HepG2 (cell line): ENCODE measurements at regions not wholly inside any gene's neighbourhood (a gene's known extent, or its start where the extent isn't known, plus 50 kb on each side); places are given as distances from the start of the nearest gene placed in this dataset.

Source experiments
- CTCF ChIP-seq: sonication (generic); formaldehyde crosslinking; IDR thresholded peaks from 2 replicates; pipeline ENCODE4 v1.5.0; 2020; ENCODE audit warnings: mild to moderate bottlenecking, missing genetic modification reagents, moderate library complexity
- EP300 ChIP-seq, 3 experiments: sonication (generic) in 1 of 3; formaldehyde crosslinking in 1 of 3; IDR thresholded peaks; 2 replicates each; pipeline versions ENCODE4 v1.5.1 to v1.6.1; 2011 to 2020; ENCODE audit warnings: low read depth in 2 of 3, low read length in 2 of 3, borderline replicate concordance in 1 of 3, improper control_type of control experiment in 1 of 3, mild to moderate bottlenecking in 1 of 3, missing genetic modification reagents in 1 of 3, moderate library complexity in 1 of 3
- HBP1 ChIP-seq: IDR thresholded peaks from 2 replicates; pipeline ENCODE4 v1.6.1; 2016; ENCODE audit warnings: low read depth, control low read depth
- MXD1 ChIP-seq: sonication (generic); formaldehyde crosslinking; IDR thresholded peaks from 2 replicates; pipeline ENCODE4 v1.4.0; 2020; ENCODE audit warnings: mild to moderate bottlenecking, missing genetic modification reagents
- NR1H2 ChIP-seq: sonication (generic); formaldehyde crosslinking; IDR thresholded peaks from 2 replicates; pipeline ENCODE4 v1.8.1; 2022; ENCODE audit warnings: low read depth, missing genetic modification reagents, borderline replicate concordance
- POLR2A ChIP-seq, 2 experiments: IDR thresholded peaks; 2 replicates each; pipeline ENCODE4 v1.6.1; 2011; ENCODE audit warnings: low read depth in 2 of 2, low read length in 2 of 2, mild to moderate bottlenecking in 1 of 2, moderate library complexity in 1 of 2; ENCODE audit not compliant: insufficient read depth in 1 of 2
- POLR2G ChIP-seq: fragments of 200-400 bp; formaldehyde crosslinking; IDR thresholded peaks from 2 replicates; pipeline ENCODE4 v1.6.1; 2018; ENCODE audit warnings: mild to moderate bottlenecking, low read depth, low read length, moderate library complexity
- TAF1 ChIP-seq: sonication (generic); formaldehyde crosslinking; IDR thresholded peaks from 2 replicates; pipeline ENCODE4 v1.4.0; 2020; ENCODE audit warnings: missing genetic modification reagents
- THRA ChIP-seq: sonication (generic); formaldehyde crosslinking; IDR thresholded peaks from 2 replicates; pipeline ENCODE4 v1.4.0; 2020; ENCODE audit warnings: missing genetic modification reagents, borderline replicate concordance
- ZNF703 ChIP-seq: sonication (generic); formaldehyde crosslinking; IDR thresholded peaks from 2 replicates; pipeline ENCODE4 v1.5.1; 2020; ENCODE audit warnings: missing genetic modification reagents, mild to moderate bottlenecking, moderate library complexity, borderline replicate concordance

- TF ChIP-seq TAF1 (no peak), HBP1 (CRISPR knock-in tag) (no peak), POLR2G (no peak), POLR2A (IDR thresholded peaks at IDR 0.05; ENCODE audit: insufficient read depth in 1 of 2, low read depth in 2 of 2, low read length in 2 of 2) (no peak), THRA (CRISPR knock-in tag) (no peak), ZNF703 (CRISPR knock-in tag) (no peak), NR1H2 (CRISPR knock-in tag) (no peak), MXD1 (CRISPR knock-in tag) (no peak), CTCF (CRISPR knock-in tag) (peak; percentile 91), EP300 (IDR thresholded peaks at IDR 0.05; ENCODE audit: low read depth in 2 of 2, low read length in 2 of 2) (no peak), EP300 (CRISPR knock-in tag; IDR thresholded peaks at IDR 0.05; ENCODE audit: borderline replicate concordance) (no peak)
These were observed 156.7 kb downstream of the EVA1A start for GRCh38 chr2:75403991-75404428.
